ENCODE measurements at regions not wholly inside any gene's neighbourhood (a gene's known extent, or its start where the extent isn't known, plus 50 kb on each side); places are given as distances from the start of the nearest gene placed in this dataset.

DNA sequence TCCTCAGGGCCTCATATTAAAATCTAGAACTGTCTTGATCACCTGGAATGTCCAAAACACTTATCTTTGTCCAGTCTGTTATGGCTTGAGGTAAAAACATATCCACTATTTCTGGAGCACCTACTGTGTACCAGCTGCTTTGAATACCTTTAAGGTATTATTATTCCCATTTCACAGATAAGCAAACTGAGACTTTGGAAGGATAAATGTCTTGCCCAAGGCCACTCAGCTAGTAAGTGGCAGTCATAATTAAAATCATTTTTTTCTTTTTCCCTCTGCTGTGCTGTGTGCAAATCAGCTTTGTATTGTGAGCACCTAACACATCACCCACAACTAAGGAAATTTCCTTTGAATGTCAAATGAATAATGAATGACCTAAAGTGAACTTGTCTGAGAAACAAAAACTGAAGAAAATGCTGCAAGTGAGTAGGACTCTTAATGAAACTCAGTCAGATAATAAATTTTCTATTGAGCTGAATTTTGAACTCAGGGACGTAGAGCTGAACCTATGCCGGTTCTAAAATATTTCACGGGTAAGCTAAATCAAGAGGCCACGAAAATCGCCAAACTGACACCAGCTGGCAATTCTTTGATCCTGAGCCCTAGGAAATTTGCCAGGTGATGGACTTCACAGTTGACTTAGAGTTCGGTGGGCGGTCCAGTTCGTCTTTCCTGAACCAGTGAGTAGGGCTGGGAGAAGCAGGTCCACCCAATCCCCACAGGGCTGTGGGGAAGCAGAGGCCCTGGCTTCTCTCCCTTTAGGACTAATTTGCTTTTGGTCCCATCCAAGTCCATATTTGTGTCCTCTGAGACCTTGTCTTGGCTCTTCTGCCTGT, 159.7 kb upstream of the PWP1 start:
- no peak for TF ChIP-seq RARB (CRISPR knock-in tag; IDR thresholded peaks at IDR 0.05)
- TF ChIP-seq, protein P1, sequence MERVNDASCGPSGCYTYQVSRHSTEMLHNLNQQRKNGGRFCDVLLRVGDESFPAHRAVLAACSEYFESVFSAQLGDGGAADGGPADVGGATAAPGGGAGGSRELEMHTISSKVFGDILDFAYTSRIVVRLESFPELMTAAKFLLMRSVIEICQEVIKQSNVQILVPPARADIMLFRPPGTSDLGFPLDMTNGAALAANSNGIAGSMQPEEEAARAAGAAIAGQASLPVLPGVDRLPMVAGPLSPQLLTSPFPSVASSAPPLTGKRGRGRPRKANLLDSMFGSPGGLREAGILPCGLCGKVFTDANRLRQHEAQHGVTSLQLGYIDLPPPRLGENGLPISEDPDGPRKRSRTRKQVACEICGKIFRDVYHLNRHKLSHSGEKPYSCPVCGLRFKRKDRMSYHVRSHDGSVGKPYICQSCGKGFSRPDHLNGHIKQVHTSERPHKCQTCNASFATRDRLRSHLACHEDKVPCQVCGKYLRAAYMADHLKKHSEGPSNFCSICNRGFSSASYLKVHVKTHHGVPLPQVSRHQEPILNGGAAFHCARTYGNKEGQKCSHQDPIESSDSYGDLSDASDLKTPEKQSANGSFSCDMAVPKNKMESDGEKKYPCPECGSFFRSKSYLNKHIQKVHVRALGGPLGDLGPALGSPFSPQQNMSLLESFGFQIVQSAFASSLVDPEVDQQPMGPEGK (CRISPR knock-in tag; IDR thresholded peaks at IDR 0.05; ENCODE audit: borderline replicate concordance) = no peak
- TF ChIP-seq TOX (CRISPR knock-in tag; IDR thresholded peaks at IDR 0.05; ENCODE audit: borderline replicate concordance) = no peak
- TF ChIP-seq ARNTL (CRISPR knock-in tag; IDR thresholded peaks at IDR 0.05; ENCODE audit: borderline replicate concordance, low read depth) = no peak
- TF ChIP-seq ISL1 (CRISPR knock-in tag; IDR thresholded peaks at IDR 0.05) = no peak
- TF ChIP-seq, protein P2, sequence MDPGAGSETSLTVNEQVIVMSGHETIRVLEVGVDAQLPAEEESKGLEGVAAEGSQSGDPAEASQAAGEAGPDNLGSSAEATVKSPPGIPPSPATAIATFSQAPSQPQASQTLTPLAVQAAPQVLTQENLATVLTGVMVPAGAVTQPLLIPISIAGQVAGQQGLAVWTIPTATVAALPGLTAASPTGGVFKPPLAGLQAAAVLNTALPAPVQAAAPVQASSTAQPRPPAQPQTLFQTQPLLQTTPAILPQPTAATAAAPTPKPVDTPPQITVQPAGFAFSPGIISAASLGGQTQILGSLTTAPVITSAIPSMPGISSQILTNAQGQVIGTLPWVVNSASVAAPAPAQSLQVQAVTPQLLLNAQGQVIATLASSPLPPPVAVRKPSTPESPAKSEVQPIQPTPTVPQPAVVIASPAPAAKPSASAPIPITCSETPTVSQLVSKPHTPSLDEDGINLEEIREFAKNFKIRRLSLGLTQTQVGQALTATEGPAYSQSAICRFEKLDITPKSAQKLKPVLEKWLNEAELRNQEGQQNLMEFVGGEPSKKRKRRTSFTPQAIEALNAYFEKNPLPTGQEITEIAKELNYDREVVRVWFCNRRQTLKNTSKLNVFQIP (CRISPR knock-in tag; IDR thresholded peaks at IDR 0.05; ENCODE audit: borderline replicate concordance, low read depth) = no peak
